ENCODE measurements at regions not wholly inside any gene's neighbourhood (a gene's known extent, or its start where the extent isn't known, plus 50 kb on each side); places are given as distances from the start of the nearest gene placed in this dataset.
"Not testable (repeated sequence)": the region's sequence is repeated elsewhere in the genome, so short reads cannot be mapped to it uniquely, and the experiment has no call there.

DNA sequence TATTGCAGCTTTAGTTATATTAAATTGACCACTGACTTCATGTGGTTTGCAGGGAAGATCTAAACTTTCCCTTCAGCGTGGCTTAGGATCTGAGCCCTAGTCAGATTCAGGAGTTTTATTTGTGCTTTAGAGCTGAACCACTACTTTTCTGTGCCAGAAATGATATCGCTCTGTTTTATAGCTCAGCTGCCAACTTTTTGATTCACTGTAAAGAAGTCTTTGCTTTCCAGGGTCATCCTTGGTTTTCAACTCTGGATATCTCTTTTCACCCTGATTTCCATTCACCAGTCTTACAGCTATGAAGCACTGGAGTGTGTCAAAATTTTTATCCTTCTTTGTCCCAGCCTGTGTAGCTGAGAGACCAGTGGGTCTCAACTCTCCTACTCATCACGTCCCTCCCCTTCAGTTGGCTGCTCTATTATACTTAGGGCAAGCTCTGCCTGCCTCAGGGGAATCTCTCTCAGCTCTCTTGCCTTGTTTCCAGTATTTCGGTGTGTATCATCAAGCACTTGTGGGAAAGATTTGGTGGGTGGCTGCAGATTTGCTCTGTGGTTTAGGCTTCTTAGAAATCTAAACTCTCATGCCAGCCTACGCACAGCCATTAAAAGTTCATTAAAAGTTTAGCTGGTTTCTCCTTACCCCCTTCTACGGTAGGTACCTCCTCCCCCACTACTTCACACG, 425.5 kb downstream of the TENT5A start:
- peak; percentile 37 for DNase-seq

DNA sequence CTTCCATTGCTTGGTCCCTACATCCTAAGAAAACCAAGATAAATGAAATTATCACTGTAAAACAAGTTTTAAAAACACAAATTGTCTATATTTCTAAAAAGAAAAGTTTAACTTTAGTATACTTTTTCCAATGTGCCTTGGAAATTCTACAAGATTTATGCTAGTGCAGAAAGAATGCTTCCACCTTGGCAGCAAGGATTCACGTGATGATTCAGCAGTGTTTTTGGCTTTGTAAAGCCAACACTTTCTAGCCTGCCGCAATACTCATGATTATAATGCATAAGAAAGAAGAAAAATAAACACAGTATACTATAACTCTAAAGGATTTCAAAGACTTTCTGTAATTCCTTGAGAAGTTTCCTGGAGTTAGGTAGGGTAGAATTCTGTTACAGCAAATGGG, 442.7 kb downstream of the TENT5A start:
- no peak for DNase-seq

DNA sequence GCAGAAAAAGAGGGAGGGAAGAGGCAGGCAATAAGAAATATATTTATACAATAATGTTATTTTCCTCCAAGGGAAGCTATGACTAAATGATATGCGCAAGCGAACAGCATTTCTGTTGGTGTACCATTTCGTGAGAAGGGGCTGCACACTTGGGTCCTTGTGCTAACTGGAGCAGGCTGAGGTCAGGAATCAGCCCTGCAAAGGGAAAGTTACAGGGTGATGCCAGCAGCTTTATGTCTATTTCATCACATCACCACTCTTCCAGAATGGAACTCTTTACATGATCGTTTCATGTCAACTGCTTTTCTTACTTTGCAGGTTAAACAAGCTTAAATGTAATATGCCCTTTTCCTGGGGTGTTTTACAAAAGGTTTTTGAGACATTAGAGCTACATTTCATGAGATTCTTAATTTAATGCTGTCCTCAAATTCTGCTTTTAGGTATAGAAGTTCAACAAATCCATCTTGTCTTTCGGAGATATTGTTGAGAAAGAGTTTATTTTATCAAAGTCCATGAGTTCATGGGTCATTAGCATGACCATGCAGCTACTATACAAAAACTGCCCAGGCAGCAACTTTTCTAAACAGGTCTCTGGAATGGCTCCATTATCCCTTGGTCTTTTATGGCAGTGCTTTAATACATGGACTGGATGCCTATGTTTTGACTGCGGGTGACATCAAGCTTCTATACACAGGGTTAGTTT, 443.8 kb downstream of the TENT5A start:
- no peak for DNase-seq

DNA sequence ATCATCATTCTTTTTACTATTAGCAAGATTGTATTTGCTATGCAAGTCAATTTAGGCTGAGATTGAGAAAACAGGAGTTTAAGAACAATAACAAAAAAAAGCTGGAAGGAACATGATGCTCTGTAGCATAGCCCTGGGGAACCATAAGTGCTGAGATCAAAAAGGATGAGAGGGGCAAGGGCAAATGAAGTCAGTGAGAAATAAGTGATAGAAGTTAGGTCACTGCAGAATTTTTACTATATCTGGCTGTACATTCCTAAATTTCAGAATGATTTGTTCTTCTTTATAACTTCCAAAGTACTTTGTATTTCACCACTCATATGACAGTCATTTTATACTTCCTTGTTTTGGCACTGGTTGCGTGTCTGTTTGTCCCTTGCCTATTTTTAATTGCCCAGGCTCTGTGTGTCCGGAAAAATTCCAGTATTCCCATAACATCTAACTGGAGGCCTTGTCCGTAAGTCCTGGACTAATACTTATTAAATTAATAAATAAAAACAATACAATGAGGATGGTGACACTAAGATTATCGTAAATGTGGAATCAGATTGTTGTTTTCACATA, 444.7 kb downstream of the TENT5A start:
- no peak for DNase-seq

DNA sequence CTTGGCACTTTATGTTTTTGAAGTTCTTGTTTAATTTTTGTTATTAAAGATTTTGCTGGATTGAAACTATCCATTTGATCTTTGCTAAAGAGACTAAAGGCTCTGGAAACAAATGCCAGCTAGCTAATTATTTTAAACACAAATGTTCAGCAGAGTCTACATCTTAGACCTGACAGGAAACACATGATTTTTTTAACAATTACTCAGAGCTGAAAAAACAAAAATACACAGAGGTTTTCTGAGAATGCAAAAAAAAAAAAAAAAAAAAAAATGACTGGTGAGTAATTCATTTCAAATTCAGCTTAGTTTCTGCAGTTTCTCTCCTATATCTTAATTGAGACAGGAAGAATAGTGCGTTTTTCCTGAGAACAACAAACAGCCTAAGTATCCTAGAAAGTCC, 448.0 kb downstream of the TENT5A start:
- DNase-seq: no peak

DNA sequence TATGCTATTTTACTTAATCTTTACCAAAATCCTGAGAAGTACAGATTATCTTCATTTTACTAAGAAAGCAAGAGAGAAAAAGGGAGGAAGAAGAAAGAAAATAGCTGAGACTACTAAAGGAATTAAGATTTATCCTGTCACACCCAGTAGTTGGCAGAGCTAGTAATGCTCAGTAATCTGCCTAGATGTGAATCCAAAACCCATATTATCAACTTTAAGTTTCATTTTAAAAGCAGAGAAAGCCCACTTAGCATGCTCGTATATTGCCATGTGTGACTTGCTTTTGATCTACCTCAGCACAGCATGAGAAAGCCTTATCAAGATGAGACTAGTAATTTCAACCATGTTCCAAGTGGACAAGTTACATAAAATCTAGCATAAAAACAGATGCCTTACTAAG, 451.5 kb downstream of the TENT5A start:
- no peak for DNase-seq

DNA sequence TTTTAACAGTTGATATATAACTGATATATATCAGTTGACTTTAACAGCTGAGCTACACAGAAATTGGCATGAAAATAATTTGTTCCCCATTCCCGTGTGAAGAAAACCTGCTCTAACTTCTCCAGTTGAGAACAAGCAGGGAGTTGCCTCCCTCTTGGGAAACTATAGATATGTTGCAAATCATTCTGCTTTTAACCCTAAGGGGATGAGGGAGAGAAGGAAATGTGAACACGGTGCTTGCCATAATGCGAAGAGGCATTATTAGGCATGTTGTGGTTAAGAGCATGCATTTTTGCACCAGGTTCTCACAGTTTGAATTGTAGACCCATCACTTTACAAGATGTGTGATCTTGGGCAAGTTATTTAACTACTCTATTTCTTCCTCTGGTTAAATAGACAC, 453.7 kb downstream of the TENT5A start:
- DNase-seq: no peak

DNA sequence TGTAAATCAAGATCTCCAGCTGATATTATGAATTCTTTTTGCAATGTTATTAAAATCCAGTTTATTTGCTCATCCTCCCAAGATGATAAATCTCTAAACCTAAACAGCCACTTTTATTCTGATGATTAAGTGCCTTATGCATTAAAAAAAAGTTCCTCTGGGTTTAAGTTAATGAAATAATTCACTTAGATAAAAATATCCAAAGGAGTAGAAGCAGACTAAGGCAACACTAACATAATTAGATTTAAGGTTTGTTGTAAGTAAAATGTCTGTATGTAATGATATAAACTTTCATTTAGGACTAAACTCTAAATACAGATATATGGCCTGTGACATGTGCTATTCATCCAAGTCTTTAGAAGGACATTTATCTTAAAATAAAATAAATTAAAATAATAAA, 457.2 kb downstream of the TENT5A start:
- no peak for DNase-seq

DNA sequence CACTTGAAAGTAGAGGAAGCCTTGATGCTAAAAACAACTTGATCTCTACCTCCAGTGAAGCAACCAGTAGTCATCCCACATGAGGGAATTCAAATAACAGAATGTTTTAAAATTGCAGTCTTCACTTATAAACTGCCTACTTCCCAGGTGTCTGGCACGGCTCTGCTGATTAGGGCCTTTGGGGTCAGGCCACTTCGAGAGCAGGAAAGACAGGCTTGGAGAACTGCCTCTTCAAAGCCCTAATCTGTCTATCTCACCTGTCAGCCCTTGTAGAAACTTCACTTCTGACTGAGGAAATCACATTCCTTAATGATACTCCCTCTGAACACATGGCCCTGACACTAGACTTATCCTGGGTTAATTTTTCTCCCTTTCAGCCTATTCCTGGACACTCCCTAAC, 458.6 kb downstream of the TENT5A start:
- no peak for DNase-seq

DNA sequence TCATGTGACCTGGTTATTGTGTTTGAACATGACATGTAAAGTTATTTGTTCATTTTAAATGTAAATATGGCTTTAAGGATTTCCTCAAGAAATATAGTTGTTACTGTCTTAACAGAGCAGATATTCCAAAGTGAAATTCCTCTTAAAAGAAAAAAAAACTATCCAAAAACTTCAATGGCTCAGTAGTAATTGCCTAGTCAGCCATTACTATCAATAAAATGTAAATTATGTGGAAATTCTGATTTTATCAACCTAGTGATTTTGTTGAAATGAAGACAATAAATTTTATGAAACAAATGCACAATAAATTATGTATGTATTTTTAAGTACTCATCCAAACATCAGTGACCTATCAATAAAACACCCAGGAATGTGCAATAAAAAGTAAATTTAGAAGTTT, 463.3 kb downstream of the TENT5A start:
- no peak for DNase-seq

DNA sequence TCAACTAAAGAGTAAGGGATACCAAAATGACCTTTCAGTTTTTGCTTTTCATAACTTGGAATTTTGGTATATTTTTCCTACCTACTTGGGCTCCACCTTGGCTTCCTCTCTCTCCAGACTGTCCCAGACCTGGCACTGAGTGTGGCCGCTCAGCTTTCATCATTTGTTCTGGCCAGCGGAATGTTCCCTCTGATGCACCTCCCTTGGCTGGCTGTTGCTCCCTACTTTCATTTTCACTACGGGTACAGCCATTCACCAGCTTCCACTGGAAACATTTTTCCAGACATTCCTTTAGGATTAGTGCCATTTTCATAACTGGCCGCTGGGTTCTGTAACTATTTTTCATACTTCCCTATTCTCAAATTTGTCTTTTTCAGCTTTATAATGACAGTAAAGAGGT, 487.4 kb downstream of the TENT5A start:
- no peak for DNase-seq

DNA sequence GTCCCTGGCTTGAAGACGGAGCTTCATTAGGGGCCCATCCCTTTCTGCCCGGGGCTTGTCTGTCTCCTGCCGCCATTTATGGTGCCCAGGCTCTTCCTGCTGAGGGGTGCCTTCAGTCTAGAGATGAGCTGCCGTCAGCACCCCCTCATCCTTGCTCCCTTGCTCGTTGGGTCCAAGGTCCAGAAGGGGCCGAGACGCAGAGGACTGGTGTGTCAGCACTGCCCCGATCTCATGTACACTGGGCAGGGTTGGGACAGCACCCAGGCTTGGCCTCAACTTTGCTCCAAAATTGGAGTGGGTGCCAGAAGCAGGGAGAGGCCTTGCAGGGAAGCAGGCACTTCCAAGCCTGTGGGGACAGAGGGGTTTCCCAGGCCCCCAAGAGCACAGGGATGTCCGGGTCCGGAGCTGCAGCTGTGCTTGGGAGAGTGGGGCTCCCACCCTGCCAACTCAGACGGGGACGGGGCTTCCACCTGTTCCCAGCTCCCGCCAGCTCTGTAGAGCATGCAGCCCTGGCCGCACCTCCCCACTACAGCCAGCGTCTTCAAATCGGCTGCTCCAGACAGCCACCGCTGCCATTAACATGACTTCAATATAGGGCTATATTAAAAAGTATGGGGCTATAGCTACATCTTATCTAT, 488.8 kb downstream of the TENT5A start:
- DNase-seq: no peak

DNA sequence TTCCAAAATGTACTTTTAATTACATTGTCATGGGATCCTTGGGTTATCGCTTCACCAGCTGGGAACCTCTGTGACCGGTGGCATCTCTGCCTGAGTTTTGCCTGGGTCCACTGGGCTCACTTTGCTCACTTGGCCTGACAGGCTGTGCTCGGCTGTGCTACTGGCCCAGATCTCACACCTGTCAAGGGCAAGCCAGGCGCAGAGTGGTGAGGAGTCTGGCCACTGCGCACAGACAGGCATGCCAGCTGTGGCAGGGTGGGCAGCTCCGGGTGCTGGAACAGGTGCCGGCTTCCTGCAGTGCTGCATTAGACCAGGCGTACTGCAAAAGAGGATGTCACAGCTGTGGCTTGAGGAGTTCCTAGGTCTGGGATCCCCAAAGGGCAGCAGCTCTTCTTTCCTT, 489.8 kb downstream of the TENT5A start:
- no peak for DNase-seq

DNA sequence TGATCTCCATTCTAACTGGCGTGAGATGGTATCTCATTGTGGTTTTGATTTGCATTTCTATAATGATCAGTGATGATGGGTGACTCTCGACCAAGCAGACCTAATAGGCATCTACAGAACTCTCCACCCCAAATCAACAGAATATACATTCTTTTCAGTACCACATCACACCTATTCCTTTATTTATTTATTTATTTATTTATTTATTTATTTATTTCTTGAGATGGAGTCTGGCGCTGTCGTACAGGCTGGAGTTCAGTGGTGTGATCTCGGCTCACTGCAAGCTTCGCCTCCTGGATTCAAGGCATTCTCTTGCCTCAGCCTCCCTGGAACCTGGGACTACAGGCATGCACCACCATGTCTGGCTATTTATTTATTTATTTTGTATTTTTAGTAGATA, 496.3 kb downstream of the TENT5A start:
- not testable (repeated sequence) for DNase-seq

DNA sequence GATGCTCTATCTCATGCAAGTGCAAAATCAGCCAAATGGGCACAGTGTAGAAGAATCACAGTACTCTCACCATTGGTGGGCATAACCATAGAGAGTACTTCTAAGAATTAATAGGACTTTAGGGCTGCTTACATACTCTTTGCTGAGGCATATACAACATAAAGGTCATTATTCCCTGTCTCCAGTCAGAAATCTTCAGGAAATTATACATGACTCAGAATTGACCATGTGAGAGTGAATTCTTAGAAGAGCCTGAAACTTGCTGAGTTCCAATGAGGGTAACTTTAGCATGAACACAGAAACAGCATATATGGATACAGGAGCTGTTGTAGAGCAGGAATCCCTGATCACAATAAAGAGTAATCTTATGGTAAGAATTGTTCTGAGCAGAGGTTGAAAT, 498.7 kb downstream of the TENT5A start:
- no peak for DNase-seq

DNA sequence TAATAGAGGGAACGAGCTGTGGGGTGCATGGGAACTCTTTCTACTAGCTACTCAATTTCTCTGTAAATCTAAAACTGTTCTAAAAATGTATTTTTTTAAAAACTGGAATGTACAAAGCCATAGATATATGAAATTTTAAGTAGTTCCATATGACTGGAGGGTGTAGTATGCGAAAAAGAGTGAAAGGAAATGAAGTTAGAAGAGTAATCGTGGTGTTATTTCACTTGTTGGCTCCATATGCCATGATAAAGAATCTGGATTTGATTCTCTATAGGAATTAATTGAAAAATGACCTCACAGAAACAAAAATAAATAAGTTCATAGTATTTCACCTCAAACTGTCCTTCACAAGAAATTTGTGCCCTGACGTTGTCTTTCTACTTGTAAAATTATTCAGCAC, 500.2 kb downstream of the TENT5A start:
- no peak for DNase-seq

DNA sequence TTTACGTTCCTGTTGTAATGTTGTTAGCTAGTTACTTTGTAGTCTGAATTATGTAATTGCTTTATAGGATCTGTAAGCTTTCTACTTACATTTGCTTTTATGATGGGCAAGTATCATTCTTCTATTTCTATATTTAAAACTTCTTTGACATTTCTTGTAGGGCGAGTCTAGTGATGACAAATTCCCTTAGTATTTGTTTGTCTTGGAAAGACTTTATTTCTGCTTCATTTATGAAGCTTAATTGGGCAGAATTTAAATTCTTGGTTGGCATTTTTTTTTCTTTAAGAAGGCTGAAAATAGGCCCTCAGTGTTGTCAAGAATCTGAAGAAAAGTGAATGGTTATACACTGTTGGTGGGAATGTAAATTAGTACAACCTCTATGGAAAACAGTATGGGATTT, 506.3 kb downstream of the TENT5A start:
- no peak for DNase-seq

DNA sequence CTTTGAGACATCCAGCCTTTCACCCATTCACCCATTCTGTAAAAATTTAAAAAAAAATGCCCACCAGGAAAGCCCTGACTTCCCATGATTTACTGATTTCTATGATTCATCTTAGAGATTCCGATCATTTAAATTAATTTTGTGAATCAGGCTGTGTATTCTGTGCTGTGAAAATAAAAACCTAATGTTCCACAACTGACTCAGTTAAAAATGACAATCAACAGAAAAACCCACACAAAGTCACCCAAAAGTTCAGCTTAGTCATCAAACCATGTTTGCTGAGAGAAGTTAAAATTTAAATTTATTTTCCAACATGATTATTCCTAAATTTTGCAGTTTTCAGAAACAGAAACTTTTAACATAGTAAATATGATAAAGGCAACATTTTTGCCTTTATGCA, 509.9 kb downstream of the TENT5A start:
- DNase-seq: no peak

DNA sequence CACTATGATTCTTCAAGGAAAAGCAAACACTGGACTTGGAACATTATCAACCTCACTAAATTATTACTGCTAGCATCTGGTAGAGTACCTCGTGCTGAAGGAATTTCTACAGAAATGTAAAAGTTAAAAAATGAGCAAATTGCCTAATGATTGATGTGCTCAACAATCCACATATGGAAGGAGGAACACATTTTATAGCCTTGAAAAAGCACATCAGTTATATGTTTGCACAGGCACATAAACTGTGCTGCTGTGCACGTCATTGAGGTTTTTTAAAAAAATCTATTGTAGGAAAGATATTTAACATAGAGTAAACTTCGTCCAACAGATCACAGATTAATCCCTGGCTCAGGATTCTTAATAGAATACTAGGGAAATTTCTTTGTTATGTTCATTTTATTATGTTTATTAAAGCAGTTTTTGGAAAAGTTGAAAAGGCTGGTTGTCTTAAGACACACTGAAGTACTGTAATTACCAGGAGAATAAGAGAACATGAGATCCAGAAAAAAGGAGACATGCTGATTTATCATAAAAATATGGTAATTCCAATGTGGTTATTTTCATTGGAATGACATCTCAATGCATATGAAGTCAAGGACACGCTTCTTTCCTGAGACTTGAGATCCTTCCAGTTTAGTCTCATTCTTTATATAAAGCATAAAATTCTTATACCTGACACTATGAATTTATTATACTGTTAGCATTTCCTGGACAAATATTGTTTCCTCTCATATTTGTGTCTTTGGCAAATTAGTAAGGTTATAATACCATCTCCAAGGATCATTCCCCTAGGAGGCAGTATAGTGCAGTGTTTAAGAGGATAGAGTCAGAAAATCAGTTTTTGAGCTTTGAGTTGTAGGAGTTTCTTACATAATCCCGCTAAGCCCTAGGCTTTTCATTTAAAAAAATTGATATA, 511.1 kb downstream of the TENT5A start:
- DNase-seq: peak; percentile 75

DNA sequence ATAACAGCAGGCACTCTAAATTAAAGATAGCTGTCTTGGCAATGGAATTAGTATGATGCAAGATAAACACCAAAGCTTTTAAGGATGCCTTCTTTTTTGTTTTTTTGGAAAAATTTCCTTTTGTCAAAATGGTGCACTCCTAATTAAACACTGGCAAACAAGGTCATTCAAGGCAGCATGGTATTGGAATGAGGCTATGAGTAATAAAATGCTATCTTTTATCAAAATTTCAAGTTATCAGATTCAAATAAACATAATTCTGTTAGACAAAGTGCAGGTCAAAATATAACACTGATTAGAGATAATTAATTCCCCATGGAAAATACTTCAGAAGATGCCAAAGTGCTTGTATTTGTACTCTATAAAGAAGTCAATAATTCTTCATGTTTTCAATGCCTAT, 514.1 kb downstream of the TENT5A start:
- DNase-seq: no peak

DNA sequence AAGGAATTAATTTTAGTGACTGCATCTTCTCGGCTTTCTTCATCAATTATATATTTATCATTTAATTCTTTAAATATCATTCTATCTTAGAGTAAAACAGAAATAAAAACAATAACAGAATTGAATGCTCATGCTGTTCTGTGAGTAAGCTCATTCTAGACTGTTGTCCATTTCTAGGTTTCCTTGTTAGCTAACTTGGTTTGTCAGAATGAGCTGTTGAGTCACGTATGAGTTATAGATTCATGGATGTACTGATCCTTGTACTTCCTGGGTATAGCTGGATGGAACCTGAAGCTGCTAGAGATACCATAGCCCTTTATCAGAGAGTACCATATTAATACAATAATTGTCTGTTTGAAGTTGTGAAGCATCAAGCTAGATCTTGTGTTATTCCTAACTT, 515.3 kb downstream of the TENT5A start:
- no peak for DNase-seq

DNA sequence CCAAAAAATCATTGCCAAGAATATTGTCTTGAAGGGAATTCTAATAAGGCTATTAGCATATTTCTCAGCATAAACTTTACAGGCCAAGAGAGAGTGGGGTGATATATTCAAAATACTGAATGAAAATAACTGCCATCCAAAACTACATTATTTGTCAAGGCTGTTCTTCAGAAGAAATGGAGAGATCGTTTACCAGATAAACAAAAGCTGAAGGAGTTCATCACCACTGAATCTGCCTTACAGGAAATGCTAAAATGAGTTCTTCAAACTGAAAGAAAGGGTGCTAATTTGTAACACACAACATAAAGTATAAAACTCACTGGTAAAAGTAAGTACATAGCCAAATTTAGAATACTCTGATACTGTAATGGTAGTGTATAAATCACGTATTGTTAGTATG, 517.0 kb downstream of the TENT5A start:
- no peak for DNase-seq

DNA sequence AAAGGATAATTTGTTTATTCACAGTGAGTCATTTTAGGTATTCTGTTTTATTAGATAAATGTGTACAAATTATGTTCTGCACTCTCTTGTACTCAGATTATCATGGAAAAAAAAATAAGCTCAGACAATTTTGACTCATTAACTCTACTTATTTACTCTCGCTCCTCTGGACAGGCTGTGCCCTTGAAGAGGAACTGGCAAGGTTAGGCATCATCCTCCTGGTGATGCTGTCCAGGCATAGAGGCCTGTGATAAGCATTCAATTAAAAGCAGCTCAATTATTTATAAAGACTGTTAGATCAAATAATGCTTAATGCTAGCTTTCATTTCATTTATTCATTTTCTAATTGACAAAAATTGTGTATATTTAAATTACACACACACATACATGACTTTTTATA, 518.5 kb downstream of the TENT5A start:
- no peak for DNase-seq

Data from OCI-M1 (cell line).